ENCODE measurements at regions not wholly inside any gene's neighbourhood (a gene's known extent, or its start where the extent isn't known, plus 50 kb on each side); places are given as distances from the start of the nearest gene placed in this dataset.

GRCh38 chr14:51581017-51581881, 70.5 kb upstream of the FRMD6 start:
- Histone ChIP-seq H3K9me3 (replicated peaks) (no peaks in the 10 kb centered on the region), H3K4me3 (no peak overlapping the region), H3K4me1 (no peaks in the 10 kb centered on the region), H3K27ac (replicated peaks) (no peak overlapping the region), H3K36me3 (no peaks in the 10 kb centered on the region), H3K27me3 (ENCODE audit: low read depth) (peaks cover 8% of the 10 kb centered on the region)
- TF ChIP-seq CTCF (IDR thresholded peaks at IDR 0.05; ENCODE audit: borderline replicate concordance) = no peak
- DNase-seq = no peak
- intact Hi-C loops (cut with micrococcal nuclease) = no loop called here

- no peak overlapping the region for H3K27ac ChIP-seq (replicated peaks)
- intact Hi-C loops (cut with micrococcal nuclease) = no loop called here
- H3K36me3 ChIP-seq = no peaks in the 10 kb centered on the region
- H3K9me3 ChIP-seq (replicated peaks) = no peaks in the 10 kb centered on the region
- H3K4me3 ChIP-seq = no peak overlapping the region
- H3K4me1 ChIP-seq = no peaks in the 10 kb centered on the region
- DNase-seq = no peak
- H3K27me3 ChIP-seq (ENCODE audit: low read depth) = peaks cover 8% of the 10 kb centered on the region
- TF ChIP-seq CTCF (IDR thresholded peaks at IDR 0.05; ENCODE audit: borderline replicate concordance) = no peak
Measured at GRCh38 chr14:51582437-51582836, 69.3 kb upstream of the FRMD6 start.

- no peak for TF ChIP-seq CTCF (IDR thresholded peaks at IDR 0.05; ENCODE audit: borderline replicate concordance)
- intact Hi-C loops (cut with micrococcal nuclease) = no loop called here
- Histone ChIP-seq H3K4me3 (no peak overlapping the region), H3K4me1 (no peaks in the 10 kb centered on the region), H3K36me3 (no peaks in the 10 kb centered on the region), H3K27me3 (ENCODE audit: low read depth) (peaks cover 7% of the 10 kb centered on the region), H3K27ac (replicated peaks) (no peak overlapping the region), H3K9me3 (replicated peaks) (no peaks in the 10 kb centered on the region)
- DNase-seq = no peak
Measured at GRCh38 chr14:51585055-51585454, 66.7 kb upstream of the FRMD6 start.

GRCh38 chr14:51592836-51593235, 58.9 kb upstream of the FRMD6 start:
- H3K27me3 ChIP-seq (ENCODE audit: low read depth) = peaks cover 9% of the 10 kb centered on the region
- no peak for TF ChIP-seq CTCF (IDR thresholded peaks at IDR 0.05; ENCODE audit: borderline replicate concordance)
- H3K36me3 ChIP-seq = no peaks in the 10 kb centered on the region
- no peak for DNase-seq
- no peak overlapping the region for H3K4me3 ChIP-seq
- no peak overlapping the region for H3K27ac ChIP-seq (replicated peaks)
- intact Hi-C loops (cut with micrococcal nuclease) = no loop called here
- H3K4me1 ChIP-seq = no peaks in the 10 kb centered on the region
- H3K9me3 ChIP-seq (replicated peaks) = no peaks in the 10 kb centered on the region

- H3K36me3 ChIP-seq = no peaks in the 10 kb centered on the region
- no peaks in the 10 kb centered on the region for H3K4me1 ChIP-seq
- peaks cover 9% of the 10 kb centered on the region for H3K27me3 ChIP-seq (ENCODE audit: low read depth)
Measured at GRCh38 chr14:51593397-51593796, 58.3 kb upstream of the FRMD6 start.

More at GRCh38 chr14:51593397-51593796, 58.3 kb upstream of the FRMD6 start:
- Histone ChIP-seq H3K9me3 (replicated peaks) (no peaks in the 10 kb centered on the region), H3K4me3 (no peak overlapping the region), H3K27ac (replicated peaks) (no peak overlapping the region)
- intact Hi-C loops (cut with micrococcal nuclease) = no loop called here
- DNase-seq = no peak
- TF ChIP-seq CTCF (IDR thresholded peaks at IDR 0.05; ENCODE audit: borderline replicate concordance) = no peak

Measured in left ventricle myocardium inferior (tissue), 1 donor.